GM18858 (cell line): ENCODE measurements at regions not wholly inside any gene's neighbourhood (a gene's known extent, or its start where the extent isn't known, plus 50 kb on each side); places are given as distances from the start of the nearest gene placed in this dataset.
"Not testable (repeated sequence)": the region's sequence is repeated elsewhere in the genome, so short reads cannot be mapped to it uniquely, and the experiment has no call there.

Experiments used
- ATAC-seq: cut with Tn5 transposase; IDR thresholded peaks from one replicate; pipeline ENCODE4 v1.9.1; 2021; ENCODE audit not compliant: unreplicated experiment

DNA sequence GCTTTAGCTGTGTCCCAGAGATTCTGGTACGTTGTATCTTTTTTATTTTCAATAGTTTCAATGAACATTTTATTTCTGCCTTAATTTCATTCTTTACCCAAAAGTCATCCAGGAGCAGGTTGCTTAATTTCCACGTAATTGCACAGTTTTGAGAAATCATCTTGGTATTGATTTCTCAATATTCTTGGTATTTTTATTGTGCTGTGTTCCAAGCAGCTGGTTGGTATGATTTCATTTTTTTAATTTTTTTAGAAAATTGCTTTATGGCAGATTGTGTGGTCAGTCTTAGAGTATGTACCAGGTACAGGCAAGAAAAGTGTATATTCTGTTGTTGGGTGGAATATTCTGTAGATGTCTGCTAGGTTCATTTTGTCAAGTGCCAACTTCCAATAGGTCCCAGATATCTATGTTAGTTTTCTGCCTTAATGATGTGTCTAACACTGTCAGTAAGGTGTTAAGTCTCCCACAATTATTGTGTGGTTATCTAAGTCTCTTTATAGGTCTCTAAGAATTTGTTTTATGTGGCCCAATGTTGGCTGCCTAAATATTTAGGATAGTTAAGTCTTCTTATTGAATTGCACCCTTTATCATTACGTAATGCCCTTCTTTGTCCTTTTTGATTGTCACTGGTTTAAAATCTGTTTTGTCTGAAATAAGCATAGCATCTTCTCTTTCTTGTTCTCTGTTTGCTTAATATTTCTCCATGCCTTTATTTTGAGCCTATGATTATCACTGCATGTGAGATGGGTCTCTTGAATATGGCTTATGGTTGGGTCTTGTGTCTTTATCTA, 366.9 kb upstream of the IRAK1BP1 start:
- ATAC-seq = no peak

GRCh38 chr6:78502386-78502887, 364.9 kb upstream of the IRAK1BP1 start:
- ATAC-seq = no peak

DNA sequence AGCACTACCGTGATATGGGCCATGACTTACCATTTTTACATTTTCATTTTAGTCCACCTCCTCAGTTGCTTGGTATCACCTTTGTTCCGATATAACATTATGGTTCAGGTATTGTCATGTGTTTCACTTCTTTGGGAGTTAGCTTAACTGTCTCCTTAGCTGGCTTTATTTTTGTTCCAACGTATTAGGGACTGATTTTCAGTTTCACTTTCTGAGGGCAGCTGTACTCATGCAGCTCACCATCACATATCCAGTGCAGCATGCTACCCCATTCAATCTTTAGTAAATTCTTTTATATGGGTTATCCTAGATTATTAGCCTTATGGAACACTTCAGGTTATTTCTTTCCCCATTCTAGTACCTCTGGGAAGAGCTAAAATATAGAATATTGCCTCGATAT, 362.2 kb upstream of the IRAK1BP1 start:
- no peak for ATAC-seq

DNA sequence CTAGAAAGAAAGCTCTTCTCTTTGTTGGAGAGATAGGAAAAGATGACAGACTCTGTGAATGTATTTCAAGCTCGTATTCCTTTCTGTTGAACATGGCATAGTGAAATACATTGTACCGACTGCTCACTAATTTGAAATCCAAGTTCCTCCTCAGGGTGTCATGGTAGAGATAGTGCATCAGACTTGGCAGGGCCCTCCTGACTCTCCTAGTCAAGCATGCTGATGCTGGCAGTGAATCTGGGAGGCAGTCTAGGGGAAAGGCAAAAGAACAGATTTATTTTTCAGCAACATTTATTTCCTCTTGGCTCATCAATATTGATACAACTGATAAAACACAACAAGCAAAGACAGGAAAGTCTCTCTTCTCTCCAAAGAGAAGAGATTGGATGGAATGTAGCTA, 356.3 kb upstream of the IRAK1BP1 start:
- no peak for ATAC-seq

GRCh38 chr6:78513856-78514255, 353.5 kb upstream of the IRAK1BP1 start:
- ATAC-seq = no peak

GRCh38 chr6:78515271-78515670, 352.1 kb upstream of the IRAK1BP1 start:
- no peak for ATAC-seq

- no peak for ATAC-seq
Observed at GRCh38 chr6:78517399-78517798, 350.0 kb upstream of the IRAK1BP1 start.

DNA sequence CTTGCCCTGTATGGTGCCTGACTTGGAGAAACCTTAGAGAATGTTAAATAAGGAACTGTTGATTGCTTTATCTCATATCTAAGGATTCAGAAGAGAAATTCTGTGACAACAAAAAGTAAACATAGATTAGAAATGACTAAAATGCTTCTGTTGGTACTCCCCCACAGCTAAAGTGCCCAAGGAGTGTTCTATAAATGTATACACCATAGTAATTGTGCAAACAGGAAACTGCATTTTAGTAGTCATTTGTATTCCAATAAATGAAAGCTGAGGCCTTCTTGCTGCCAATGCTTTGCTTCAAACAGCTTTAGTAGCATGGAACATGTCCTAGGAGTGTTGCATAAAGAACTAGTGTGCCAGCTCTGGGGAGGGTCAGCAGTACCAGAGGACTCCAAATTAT, 343.7 kb upstream of the IRAK1BP1 start:
- ATAC-seq = no peak

DNA sequence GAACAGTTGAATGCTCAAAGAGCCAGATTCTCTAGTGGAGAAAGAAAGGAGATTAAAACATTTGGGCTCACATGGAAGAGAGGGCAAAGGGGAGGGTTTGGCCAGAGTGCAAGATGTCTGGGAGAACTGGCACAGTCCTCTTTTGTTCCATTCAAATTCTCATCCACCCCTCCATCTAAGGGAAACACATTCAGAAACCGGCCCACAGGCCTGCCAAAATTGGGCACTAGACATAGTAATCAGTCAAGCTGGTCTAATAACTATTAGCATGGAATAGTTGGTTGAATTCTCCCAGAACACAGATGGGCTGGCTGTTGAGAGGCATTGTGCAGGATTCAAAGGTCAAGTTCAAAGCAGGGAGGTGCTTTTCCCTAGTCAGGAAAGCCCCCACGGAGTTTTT, 341.4 kb upstream of the IRAK1BP1 start:
- no peak for ATAC-seq

- no peak for ATAC-seq
Observed at GRCh38 chr6:78526432-78526831, 340.9 kb upstream of the IRAK1BP1 start.

DNA sequence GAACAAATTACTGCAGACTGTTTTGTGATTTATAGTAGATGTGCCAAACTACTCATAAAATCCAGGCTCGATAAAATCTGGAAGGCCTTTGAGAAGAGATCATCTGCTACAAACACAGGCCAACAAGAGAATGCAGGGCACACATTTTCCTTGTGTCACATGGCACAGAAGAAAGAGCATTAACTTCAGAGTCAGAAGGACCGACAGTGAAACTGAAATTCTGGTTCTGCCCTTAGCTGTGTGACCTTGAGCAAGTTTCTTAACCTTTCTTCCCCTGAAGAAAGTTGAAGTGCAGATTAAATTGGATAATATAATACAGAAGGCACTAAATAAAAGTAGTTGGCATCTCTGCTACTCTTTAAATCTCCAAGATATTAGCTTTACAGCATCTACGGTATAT, 338.4 kb upstream of the IRAK1BP1 start:
- ATAC-seq = no peak

GRCh38 chr6:78530208-78530607, 337.1 kb upstream of the IRAK1BP1 start:
- no peak for ATAC-seq

GRCh38 chr6:78533426-78533825, 333.9 kb upstream of the IRAK1BP1 start:
- no peak for ATAC-seq

DNA sequence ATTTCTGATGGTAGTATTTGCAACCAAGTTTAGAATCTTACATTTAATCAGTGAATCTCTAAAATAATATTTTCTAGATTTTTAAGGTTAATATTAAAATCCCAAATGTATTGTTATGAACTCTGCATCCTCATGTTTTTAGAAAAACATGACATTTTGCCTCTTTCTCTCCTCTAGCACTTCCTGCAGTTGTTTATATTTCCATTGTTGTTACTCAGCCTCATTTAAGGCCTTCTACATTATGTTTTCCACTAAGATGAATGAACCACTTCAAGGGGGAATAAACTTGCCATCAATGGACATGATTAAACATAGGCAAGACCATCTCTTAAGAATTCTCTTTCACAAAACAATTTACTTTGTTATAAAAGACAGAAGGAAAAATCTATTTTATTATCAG, 333.5 kb upstream of the IRAK1BP1 start:
- ATAC-seq = no peak

DNA sequence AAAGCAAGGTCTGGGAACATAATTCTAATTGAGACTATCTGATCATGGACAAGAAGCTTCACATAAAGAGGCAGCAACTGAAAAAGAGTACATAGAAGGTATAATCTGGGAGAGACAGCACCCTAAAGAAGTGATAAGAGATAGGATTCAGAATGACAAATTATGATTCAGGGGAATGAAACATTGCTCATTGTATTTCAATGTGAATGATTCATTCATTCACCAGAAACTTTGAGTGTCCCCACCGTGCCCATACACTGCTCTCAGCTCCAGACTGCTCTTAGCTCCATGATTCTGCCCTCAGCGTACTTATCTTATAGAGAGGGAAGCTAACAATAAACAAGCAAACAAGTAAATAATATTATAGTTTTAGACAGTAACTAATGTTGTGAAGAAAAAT, 329.3 kb upstream of the IRAK1BP1 start:
- no peak for ATAC-seq

DNA sequence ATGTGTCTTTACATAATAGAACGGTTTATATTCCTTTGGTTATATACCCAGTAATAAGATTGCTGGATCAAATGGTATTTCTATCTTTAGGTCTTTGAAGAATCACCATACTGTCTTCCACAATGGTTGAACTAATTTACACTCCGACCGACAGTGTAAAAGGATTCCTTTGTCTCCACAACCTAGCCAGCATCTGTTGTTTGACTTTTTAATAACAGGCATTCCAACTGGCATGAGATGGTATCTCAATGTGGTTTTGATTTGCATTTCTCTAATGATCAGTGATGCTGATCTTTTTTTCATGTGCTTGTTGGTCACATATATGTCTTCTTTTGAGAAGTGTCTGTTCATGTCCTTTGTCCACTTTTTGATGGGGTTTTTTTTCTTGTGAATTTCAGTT, 319.7 kb upstream of the IRAK1BP1 start:
- not testable (repeated sequence) for ATAC-seq

DNA sequence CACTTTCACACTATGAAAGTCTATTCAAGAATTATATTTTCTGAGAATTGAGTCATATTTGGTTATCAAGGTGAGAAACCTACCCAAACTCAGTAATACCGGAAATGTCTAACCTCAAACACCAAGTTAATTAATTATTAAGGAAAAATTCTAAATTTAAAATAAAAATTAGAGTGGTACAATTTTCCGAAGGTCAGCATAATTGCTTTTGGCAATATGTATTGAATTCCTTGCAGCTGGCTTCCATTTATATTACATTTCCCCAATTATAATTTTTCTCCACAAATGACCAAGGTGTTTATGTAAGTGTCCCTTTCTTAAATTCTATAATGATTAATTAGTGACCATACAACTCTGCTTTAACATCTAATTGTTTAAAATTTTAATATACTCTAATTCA, 316.0 kb upstream of the IRAK1BP1 start:
- ATAC-seq = no peak

DNA sequence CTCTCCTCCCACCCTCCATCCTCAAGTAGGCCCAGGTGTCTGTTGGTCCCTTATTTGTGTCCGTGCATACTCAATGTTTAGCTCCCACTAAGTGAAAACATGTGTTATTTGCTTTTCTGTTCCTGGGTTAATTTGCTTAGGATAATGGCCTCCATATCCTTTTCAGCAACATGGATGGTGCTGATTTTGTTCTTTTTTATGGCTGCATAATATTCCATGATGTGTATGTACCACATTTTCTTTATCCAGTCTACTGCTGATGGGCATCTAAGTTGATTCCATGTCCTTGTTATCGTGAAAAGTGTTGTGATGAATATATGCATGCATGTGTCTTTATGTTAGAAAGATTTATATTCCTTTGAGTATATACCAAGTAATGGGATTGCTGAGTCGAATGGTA, 314.9 kb upstream of the IRAK1BP1 start:
- ATAC-seq = no peak

GRCh38 chr6:78554341-78554740, 313.0 kb upstream of the IRAK1BP1 start:
- ATAC-seq = no peak

- no peak for ATAC-seq
Observed at GRCh38 chr6:78559056-78559455, 308.3 kb upstream of the IRAK1BP1 start.

DNA sequence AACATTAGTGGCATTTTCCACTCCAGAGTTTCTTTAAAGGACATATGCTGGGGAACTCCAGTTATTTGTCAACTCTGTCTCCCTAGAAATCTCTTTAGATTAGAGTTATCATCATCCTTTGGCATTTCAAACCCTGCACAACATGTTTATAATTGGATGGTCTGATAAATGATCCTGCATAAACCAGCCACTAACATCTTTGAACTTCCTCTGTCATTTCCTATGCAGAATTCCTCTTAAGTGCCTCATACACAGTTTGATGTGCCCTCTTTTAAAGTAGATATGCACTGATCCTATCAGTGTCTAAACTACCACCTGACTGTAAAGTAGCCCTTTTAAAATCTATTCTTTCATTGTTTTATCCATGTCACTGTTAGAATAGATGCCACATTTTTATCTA, 306.3 kb upstream of the IRAK1BP1 start:
- ATAC-seq = no peak

DNA sequence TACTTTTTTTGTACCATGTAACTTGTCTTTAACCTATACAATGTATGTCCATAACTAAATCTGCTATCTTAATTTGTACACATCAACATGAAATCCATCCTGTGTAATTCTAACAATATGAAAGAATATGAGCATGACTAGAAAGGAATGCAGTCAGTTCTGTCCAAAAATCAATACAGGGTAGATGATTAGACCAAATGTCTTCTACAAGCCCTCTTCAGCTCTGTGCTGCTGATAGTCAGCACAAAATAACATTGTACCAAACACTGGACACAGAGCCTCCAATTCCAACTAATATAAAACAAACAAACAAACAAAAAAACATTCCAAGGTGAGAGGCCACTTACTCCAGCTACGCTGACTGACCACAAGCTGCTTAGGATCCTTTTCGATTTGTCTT, 301.4 kb upstream of the IRAK1BP1 start:
- ATAC-seq = no peak

DNA sequence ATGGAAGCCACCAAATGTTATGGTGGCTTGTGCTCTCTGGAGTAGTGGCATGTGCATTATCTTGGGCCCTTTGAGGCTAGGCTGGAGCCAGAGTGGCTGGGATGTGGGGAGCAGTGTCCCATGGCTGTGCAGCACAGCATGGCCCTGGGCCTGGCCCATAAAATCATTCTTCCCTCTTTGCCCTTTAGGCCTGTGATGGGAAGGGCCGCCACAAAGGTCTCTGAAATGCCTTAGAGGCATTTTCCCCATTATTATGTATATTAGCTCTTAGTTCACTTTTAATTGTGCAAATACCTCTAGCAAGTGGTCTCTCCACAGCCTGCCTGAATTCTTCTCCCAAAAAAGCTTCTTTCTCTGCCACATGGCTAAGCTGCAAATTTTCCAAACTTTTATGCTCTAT, 297.3 kb upstream of the IRAK1BP1 start:
- ATAC-seq = no peak
